ENCODE measurements at regions not wholly inside any gene's neighbourhood (a gene's known extent, or its start where the extent isn't known, plus 50 kb on each side); places are given as distances from the start of the nearest gene placed in this dataset.

DNA sequence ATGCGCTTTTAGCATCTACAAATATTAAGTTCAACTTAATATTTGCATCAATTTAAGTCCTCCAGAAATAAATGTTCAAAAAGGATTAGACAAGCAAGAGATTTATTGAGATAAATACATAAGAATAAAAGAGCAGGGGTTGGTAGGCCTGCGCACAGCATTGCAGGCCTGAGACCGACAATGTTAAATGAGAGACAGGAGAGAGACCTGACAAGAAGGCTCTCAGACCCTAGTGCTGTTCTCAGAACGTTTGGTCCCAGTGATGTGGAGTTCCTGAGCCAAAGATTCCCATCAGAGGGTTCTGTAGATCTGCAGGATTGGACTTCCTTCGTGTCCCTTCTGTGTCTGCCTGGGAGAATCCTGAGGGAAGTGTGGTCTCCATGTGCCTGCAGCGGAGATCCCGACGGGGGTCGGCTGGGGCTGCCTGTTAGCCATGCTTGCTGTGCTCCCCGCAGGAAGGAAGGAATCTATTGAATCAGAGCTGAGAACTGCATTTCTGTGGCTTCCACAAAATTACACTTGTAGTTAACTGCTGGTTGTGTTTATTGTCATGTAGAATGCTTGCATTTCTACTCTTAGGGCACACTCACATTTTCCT is 369.9 kb upstream of the SLC10A2 start:
- DNase-seq (ENCODE audit: low spot score) = no peak

DNA sequence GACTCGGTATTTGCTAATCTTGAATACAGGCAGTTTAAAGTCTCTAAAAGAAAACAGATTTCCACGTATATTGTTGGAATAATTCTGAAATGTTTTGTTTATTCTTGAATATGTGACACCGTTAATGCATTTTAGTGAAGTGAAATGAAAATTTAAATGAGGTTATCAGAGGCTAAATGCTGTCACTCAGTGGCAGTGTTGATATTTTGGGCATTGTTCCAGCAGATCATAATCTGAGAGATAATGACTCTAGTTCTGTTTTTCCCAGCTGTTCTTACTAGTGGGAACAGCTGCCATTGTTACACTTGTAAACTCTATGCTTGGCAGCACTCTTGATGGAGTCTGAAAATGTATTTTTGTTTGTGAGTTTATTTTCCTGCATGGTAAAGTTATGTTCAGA is 365.6 kb upstream of the SLC10A2 start:
- DNase-seq (ENCODE audit: low spot score) = no peak

DNA sequence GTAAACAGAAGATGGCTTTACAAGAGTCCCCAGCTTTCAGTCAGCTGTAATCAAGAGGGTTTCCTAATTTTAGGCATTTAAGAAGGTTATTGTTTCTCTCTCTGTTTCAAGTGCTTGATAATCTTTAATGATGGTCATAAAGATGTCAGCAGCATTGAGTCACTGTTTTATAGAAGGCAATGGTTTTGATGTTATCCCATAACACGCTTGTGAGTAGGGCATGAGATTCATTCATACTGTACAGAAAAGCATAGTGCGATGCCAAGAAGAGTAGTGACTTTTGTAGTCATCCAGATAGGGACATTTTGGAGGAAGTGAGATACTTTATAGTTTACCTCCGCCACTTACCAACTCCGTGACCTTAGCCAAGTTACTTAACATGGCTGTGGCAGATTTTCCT is 364.2 kb upstream of the SLC10A2 start:
- DNase-seq (ENCODE audit: low spot score) = no peak

DNA sequence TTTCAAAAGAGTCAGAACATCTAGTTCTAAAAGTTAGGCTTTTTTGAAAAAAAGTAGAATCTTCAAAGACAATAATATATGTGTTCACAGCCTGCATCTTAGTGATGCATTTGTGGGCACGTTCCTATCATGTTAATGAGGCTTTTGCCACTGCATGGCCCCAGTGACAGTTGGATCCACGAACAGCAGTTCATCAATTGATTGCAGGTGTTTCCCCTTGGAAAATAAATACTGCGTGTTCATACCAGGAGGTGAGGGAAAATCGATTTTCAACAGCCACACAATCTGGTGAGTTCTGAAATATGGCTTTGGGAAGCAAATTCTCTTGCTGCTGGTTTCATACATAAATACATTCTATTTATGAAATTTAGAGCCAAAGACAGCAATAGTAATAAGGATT is 343.8 kb upstream of the SLC10A2 start:
- no peak for DNase-seq (ENCODE audit: low spot score)

DNA sequence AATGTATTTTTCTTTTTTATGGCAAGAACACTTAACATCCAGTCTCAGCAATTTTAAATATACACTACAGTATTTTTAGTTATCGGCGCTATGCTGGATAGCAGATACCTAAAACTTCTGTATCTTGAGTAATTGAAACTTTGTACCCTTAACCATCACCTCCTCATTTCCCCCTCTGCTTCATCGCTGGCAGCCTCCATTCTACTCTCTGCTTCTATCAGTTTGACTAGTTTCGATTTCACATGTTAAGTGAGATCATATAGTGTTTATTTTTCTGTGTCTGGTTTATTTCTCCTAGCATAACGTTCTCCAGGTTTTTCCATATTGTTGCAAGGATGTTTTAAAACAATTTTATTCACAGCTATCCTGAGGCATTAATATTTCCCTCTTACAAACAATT is 340.8 kb upstream of the SLC10A2 start:
- no peak for DNase-seq (ENCODE audit: low spot score)

DNA sequence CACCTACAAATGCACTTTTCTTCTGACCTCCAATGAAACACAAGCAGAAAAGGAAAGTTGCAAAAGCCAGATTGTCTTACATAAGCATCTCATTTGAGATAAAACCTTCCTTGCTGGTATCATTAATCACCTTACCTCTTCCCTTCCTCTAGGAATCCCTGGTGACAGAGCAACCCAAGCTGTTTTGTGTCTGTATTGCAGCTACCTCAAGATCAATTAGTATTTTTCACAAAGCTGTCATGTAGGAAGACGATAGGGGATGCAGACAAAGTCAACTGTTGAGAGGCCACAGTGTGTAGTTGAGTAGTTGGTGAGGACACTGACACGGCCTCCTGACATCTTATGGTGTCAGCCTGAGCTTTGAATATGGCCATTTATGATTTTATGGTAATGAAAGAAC is 339.1 kb upstream of the SLC10A2 start:
- no peak for DNase-seq (ENCODE audit: low spot score)

DNA sequence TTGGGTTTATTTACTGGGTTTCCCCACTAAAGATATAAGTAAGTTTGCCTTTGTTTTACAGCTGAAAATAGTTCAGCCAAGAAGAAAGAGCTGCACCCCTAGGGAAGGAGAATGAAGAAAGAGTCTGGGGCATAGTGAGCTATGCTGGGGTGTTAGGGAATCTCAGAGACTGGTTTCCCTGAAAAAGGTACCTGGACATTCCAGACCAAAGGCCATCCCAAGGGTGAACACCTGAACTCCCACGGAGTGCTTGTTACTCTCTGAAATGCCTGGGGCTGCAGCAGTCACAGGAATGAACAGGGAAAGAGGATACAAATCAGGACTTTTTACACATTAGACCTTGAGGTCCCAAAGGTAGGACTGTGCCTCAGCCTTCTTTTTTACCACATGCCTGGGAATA is 337.6 kb upstream of the SLC10A2 start:
- DNase-seq (ENCODE audit: low spot score) = no peak

DNA sequence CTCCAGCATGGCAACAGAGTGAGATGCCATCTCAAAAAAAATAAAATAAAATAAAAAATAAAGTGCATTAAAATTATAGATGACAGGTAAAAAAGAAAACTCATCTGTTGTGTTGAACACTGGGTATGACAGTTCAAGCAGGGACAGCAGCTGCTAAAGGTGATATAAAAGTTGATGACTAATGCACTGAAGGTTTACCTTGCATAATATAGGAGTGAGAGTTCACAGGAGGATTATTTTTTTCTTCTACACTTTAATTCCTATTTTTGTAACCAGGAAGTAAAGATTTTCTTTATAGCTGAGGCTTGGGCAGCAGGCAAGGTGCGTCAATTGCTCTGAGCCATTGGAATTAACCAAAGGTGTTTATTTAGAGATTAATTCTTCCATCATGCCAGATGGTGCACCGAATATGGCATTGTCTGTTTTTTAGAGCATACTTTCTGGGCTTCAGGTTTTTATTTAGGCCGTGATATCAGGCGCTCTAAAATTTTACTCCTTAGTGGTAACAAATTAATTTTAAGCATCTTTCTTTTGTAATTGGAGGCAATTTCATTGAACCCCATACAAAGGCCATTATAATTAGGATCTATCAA is 337.0 kb upstream of the SLC10A2 start:
- DNase-seq (ENCODE audit: low spot score) = no peak

DNA sequence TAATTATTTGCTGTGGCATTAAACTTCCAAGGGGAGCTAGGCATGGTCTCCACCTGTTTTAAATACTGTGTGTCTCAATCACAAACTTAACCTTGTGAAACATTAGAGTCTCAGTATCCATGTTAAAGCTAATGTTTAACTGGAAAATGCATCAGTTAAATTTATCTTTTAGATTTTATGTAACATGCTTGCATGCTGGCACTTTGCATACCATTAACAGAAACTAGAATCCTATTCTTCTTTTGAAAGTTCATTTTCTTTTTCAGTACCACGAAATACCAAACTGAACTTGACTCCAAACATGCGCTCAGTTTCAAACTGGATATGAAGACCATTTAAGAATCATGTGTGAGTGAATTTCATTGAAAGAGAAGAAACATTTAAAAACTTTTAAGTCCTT is 328.9 kb upstream of the SLC10A2 start:
- DNase-seq (ENCODE audit: low spot score) = no peak

DNA sequence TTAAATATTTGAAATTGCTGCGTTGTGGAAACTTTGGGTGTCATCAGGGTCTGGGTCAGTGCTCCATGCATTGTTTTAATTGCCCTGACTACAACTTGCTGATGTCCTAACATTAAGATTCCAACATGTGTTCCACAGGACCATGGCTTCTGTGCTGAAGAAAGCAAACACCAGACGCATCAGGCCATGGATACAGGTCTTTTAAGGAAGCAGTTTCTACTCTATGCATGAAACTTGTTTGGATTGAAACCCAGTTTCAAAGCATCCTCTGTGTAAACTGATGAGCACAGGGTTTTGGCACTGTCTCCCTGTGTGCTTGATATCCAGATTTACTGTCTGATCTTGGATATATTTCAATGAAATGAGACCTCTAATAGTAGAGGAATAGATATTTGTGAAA is 328.4 kb upstream of the SLC10A2 start:
- DNase-seq (ENCODE audit: low spot score) = no peak

DNA sequence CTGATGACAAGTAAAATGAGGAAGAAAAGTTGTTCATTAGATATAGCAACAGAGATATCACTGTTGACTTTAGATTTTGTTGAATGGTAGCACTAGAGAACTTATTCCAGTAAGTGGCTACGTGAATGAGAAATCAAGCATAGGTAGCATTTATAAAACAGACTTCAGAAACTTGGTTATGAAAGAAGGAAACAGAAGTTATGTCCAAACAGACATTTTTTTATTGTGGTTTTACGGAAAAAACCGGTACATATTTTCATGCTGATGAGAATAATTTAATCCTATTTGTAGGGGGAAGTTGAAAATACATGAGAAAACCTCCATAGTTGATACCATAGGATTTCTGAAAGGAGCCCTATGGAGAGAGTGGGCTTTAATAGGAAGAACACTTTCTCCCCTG is 325.7 kb upstream of the SLC10A2 start:
- no peak for DNase-seq (ENCODE audit: low spot score)

DNA sequence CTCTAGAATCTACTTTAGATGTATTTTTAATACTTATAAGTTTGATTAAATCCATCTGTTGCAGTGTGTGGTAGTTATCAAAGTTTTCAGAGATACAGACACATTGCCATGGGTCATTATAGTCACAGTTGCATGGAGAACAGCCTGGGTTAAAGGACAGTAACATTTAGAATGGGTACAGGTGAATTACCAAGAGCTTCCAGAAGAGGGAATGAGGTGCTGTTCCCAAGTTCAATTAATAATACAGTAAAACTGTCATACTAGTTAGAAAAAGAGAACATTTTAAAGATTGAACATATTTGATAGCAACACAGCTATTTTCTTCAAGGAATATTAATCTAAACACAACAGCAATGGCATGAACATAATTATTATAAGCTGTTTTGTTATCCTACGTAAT is 322.6 kb upstream of the SLC10A2 start:
- DNase-seq (ENCODE audit: low spot score) = no peak

DNA sequence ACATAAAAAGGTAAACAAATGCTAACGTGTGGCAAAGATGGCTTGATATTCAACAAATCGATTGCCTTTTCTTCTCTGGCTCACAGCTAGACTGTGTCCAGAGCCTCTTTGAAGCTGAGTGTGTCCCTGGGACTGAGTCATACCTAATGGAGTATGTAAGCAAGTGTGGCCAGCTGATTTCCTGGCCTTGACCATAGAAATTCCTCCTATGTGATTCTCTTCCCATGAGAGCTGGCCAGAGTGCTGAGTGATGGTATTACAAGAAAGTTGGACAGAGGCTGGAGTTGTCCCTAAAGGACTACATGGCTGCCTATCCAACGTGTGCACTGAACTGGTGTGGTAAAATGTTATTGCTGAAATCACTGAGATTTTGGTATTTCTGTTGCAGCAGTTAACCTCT is 320.1 kb upstream of the SLC10A2 start:
- DNase-seq (ENCODE audit: low spot score) = no peak

DNA sequence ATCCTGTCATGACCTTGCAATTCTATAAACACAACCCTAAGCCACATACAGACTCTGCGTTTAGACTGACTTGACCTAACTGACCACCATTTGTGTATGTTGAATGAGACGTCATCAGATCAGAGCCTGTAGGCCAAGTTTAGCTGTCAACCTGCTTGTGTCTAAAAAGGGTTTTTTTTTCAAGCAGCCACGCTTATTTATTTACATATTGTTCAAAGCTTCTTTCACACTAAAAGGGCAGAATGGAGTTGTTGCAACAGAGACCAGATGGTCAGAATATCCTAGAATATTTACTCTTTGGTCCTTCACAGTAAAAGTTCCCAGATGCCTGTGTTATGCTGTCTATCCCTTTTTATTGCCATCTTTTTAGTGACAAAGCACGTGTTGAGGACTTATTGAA is 307.7 kb upstream of the SLC10A2 start:
- DNase-seq (ENCODE audit: low spot score) = no peak

DNA sequence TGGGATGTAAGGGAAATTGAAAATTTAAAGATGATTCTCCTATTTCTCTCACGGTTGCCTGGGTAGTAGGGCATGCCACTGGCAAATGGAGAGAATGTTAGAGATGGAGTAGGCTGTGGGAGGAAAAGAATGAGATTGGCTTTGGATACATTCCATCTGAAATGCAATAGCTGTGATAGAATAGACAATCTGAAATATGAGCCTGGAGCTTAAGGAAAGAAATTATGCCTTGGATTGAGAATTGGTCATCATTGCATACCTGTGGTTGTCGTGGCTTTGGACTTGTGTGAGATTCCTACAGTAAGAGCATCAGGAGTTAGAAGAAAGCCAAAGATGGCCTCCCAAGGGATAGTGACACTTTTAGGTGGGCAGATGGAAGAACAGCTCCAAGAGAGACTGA is 305.1 kb upstream of the SLC10A2 start:
- no peak for DNase-seq (ENCODE audit: low spot score)

DNA sequence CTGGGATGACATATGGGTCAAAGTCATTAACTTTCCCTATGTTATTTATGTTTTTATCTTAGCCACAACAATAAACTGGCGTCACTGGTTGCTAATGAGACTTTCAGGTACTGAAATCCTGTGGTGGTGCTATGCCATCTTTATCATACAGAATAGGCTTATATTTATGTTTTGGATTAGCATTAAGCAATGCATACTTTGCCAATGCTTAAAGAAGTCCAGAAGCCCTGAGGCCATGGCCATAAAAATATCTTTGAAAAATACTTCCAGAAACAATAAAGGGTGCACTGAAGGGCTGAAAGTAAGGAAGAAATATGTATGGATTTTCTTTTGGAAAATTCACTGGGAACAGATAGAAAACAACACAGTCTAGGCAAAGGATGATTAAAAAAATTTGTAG is 304.6 kb upstream of the SLC10A2 start:
- DNase-seq (ENCODE audit: low spot score) = no peak

DNA sequence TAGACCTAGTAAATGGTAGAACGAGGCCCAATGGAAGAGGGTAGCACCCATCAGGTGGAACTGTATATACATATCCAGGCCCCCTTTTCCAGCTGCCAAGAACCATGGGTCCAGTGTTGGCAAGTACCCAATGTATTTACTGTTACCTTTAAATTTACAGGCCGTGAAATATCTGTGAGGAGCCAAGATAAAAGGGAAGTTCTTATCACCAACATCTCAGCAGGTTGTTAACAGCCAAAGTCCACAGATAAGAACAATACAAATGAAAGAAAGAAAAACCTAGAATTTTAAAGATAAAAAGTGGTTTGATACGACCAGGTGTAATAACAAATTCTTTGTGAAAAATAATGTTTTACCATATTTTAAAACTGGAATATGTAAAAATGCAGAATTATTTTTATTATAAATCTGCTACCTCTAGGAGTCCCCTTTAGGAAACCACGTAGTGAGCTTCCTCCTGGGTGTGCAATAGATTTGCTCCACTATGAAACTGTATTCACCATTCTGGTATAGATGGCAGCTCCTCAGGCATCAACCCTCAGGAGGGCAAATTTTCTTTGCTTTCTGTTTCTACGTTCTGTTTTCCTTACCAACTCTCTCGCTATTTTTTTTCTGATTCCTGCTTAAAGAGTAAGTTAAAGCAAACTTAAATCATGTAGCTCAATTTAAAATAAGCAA is 292.2 kb upstream of the SLC10A2 start:
- DNase-seq (ENCODE audit: low spot score) = no peak

DNA sequence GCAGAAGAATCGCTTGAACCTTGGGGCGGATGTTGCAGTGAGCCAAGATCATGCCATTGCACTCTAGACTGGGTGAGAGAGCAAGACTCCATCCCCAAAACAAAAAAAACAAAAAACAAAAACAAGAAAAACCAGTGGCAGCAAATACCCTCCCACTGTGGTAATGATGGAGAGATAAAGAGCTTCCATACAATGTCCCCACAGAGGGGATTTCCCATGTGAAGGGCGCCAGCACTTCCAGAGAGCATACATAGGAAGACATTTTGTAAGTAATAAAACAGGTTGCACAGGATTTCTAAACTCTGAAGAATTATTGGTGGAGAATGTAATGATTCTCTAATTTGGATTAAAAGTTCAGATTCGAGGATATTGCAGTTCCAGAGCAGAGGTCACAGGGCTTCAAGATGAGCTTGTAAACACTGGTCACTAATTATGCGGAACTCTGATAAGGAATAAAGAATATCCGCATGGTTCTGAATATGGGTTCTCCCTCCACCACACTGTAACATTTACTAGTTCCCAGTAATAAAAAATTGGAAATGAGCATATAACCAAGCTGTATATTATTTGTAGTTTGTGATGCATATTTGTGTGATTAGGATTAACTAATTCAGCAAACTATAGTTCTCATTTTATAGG is 290.1 kb upstream of the SLC10A2 start:
- no peak for DNase-seq (ENCODE audit: low spot score)

DNA sequence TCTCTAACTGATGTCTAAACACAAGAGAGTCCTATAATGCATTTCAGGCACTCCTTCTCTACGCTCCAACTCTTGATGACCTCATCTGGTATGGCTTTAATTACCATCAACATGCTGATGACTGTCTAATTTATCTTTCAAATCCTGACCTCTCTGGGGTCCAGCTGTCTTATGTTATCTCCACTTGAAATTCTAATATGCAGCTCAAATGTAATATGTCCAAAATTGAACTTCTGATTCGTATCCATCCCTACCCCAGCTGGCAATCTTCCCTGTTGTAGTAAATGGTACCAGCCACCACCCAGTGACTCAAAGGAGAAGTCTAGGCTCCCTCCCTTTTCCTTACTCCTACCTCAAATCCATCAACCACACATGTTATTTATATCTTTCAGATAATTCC is 288.0 kb upstream of the SLC10A2 start:
- DNase-seq (ENCODE audit: low spot score) = no peak

DNA sequence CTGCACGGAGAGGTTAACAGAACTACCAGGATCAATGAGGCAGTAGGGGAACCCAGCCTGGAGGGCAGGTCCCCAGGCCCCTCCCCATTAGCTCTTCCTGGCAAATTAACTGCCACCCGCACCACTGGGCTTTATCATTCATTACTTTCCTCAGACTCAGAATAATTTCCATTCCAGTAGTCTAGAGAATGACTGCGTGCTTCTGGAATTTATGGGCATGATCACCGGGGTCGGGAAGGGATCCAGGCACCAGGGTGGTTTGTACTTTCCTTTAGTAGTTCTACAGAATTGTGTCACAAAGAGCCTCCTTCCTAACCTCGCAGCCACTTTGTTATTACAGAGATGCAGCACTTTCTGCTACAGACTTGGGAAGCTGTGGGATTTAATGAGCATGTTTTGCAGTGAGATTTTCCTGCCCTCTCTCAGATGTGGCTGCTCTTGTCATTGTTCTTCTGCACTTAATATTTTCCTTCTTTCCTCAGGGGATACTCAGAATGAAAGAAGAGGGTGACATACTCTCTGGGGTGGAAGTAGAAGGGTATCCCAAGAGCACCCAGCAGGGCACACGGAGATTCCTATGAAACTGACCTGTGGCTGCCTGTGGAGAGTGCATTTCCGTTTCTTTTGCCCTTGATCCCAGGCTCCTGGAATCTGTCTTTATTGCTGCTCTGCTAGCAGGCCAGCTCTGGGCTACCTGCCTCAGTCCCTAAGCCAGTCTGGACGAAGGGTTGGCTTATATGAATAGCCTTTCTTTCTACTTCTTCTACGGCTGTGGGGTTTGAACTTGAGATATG is 285.0 kb upstream of the SLC10A2 start:
- DNase-seq (ENCODE audit: low spot score) = no peak

DNA sequence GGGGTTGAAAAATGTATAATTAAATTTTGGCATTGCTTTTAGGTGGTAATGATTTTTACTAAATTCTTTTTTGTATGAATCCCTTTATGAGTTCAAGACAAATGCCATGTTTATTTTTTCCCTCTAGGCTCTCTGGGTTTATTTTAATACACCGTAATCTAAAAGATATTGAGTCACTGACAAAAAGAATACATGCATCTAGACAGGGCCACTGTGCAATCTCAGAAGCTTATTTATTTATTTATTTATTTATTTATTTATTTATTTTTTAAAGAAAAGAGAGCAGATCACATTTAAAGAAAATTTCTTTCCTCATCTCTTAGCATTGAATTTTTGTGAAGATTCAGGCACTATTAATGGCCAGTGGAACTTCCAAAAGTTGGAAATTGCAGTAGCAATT is 283.9 kb upstream of the SLC10A2 start:
- no peak for DNase-seq (ENCODE audit: low spot score)

DNA sequence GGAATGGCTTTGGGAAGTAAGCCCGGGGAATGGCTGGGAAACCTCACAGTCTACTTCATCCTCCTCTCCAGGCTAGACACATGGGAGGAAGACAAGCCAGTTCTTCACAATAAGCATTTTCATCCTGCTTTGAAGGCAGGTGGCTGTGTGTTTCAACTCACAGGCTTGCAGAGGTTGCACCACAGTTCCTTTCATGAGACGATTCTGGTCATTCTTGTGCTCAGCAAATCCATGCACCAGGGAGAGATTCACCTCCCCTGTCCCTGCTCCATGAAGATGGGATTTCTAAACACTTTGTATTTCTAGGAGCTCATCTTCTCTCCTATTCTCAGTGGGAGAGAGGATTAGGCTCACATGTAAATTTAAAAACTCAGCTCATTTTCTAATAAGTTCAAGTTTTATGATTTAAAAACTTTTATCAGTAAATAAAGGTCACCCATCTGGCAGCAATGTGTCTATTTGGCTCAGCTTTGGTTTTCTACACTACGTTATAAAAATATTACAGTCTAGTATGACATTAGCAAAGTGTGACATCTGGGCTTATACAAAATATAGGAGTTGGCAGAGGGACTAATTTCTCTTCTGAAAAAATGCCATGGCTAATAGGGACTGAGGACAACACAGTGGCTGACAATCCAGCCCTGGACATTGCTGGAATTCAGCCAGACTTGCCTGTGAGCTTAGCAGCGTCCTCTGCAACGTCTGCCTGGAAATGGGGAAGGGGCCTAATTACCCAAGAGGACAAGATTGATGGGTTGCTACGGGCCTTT is 283.2 kb upstream of the SLC10A2 start:
- no peak for DNase-seq (ENCODE audit: low spot score)
